ENCODE measurements at regions not wholly inside any gene's neighbourhood (a gene's known extent, or its start where the extent isn't known, plus 50 kb on each side); places are given as distances from the start of the nearest gene placed in this dataset.
"Not testable (repeated sequence)": the region's sequence is repeated elsewhere in the genome, so short reads cannot be mapped to it uniquely, and the experiment has no call there.

GRCh38 chr2:163934131-163934530 is 198.3 kb upstream of the FIGN start:
- Histone ChIP-seq H3K4me3 (no peak overlapping the region), H3K4me1 (replicated peaks in 1 of 2) (no peaks in the 10 kb centered on the region), H3K27ac (no peak overlapping the region)
- in situ Hi-C loops (cut with MboI; ENCODE audit: low pct_unique_long_range_greater_than_20kb in 2 of 9, low sequenced_read_pairs in 9 of 9, unreplicated experiment in 9 of 9) = no loop called here
- peak in 4 of 8 experiments; percentile 20 to 81 (median 73) for ATAC-seq (replicated peaks in 6 of 8)

GRCh38 chr2:163919717-163920116 is 183.9 kb upstream of the FIGN start:
- no peak for ATAC-seq (replicated peaks in 6 of 8)
- 33 to 100% (median 95%) methylated on average over 2 to 5 of the region's 5 CpGs; no CpG with 5 or more reads in 1 of the 10 experiments for WGBS, 10 experiments

GRCh38 chr2:163914486-163914885 is 178.7 kb upstream of the FIGN start:
- H3K4me3 ChIP-seq; H3K27ac ChIP-seq; ATAC-seq (replicated peaks in 6 of 8); H3K4me1 ChIP-seq (replicated peaks in 1 of 2); in situ Hi-C loops (cut with MboI; ENCODE audit: low pct_unique_long_range_greater_than_20kb in 2 of 9, low sequenced_read_pairs in 9 of 9, unreplicated experiment in 9 of 9): not testable (repeated sequence)
- WGBS, 10 experiments = 83 to 100% (median 93%) methylated on average over 2 to 10 of the region's 19 CpGs; no CpG with 5 or more reads in 6 of the 10 experiments

More at GRCh38 chr2:163919717-163920116, 183.9 kb upstream of the FIGN start:
- in situ Hi-C loops (cut with MboI; ENCODE audit: low pct_unique_long_range_greater_than_20kb in 2 of 9, low sequenced_read_pairs in 9 of 9, unreplicated experiment in 9 of 9) = no loop called here
- Histone ChIP-seq H3K27ac (no peak overlapping the region), H3K4me1 (replicated peaks in 1 of 2) (no peaks in the 10 kb centered on the region), H3K4me3 (no peak overlapping the region)

- 90 to 100% (median 100%) methylated on average over 1 to 14 of the region's 32 CpGs; no CpG with 5 or more reads in 5 of the 10 experiments for WGBS, 10 experiments
- H3K4me1 ChIP-seq (replicated peaks in 1 of 2); in situ Hi-C loops (cut with MboI; ENCODE audit: low pct_unique_long_range_greater_than_20kb in 2 of 9, low sequenced_read_pairs in 9 of 9, unreplicated experiment in 9 of 9); H3K4me3 ChIP-seq; ATAC-seq (replicated peaks in 6 of 8); H3K27ac ChIP-seq: not testable (repeated sequence)
Observed at GRCh38 chr2:163913532-163913944, 177.7 kb upstream of the FIGN start.

GRCh38 chr2:163909411-163910080 is 173.7 kb upstream of the FIGN start:
- no peaks in the 10 kb centered on the region for H3K4me1 ChIP-seq (replicated peaks in 1 of 2)
- H3K4me3 ChIP-seq = no peak overlapping the region
- 79 to 97% (median 93%) methylated on average over 2 to 7 of the region's 40 CpGs; no CpG with 5 or more reads in 6 of the 10 experiments for WGBS, 10 experiments
- H3K27ac ChIP-seq = no peak overlapping the region
- in situ Hi-C loops (cut with MboI; ENCODE audit: low pct_unique_long_range_greater_than_20kb in 2 of 9, low sequenced_read_pairs in 9 of 9, unreplicated experiment in 9 of 9) = no loop called here
- ATAC-seq (replicated peaks in 6 of 8) = no peak

GRCh38 chr2:163906410-163906809 is 170.6 kb upstream of the FIGN start:
- in situ Hi-C loops (cut with MboI; ENCODE audit: low pct_unique_long_range_greater_than_20kb in 2 of 9, low sequenced_read_pairs in 9 of 9, unreplicated experiment in 9 of 9) = no loop called here
- Histone ChIP-seq H3K4me3 (no peak overlapping the region), H3K4me1 (replicated peaks in 1 of 2) (no peaks in the 10 kb centered on the region), H3K27ac (no peak overlapping the region)
- WGBS, 10 experiments = 0 to 100% (median 67%) methylated on average over 1 of the region's 1 CpG; no CpG with 5 or more reads in 2 of the 10 experiments
- ATAC-seq (replicated peaks in 6 of 8) = no peak

- WGBS, 10 experiments = 0 to 100% (median 48%) methylated on average over 1 to 2 of the region's 2 CpGs; no CpG with 5 or more reads in 6 of the 10 experiments
- no peak overlapping the region for H3K4me3 ChIP-seq
- H3K27ac ChIP-seq = no peak overlapping the region
- H3K4me1 ChIP-seq (replicated peaks in 1 of 2) = no peaks in the 10 kb centered on the region
- no peak for ATAC-seq (replicated peaks in 6 of 8)
- in situ Hi-C loops (cut with MboI; ENCODE audit: low pct_unique_long_range_greater_than_20kb in 2 of 9, low sequenced_read_pairs in 9 of 9, unreplicated experiment in 9 of 9) = loop anchor here in 1 of 9 experiments (25.0 kb wide), 1 partner anchor 560 kb away; no protein-coding TSS in a partner anchor
Observed at GRCh38 chr2:163897799-163898198, 162.0 kb upstream of the FIGN start.

- in situ Hi-C loops (cut with MboI; ENCODE audit: low pct_unique_long_range_greater_than_20kb in 2 of 9, low sequenced_read_pairs in 9 of 9, unreplicated experiment in 9 of 9) = loop anchor here in 1 of 9 experiments (25.0 kb wide), 1 partner anchor 556 kb away; no protein-coding TSS in a partner anchor
- ATAC-seq (replicated peaks in 6 of 8); H3K27ac ChIP-seq; H3K4me1 ChIP-seq (replicated peaks in 1 of 2); H3K4me3 ChIP-seq: not testable (repeated sequence)
- WGBS, 10 experiments = 0 to 33% (median 3%) methylated on average over 1 of the region's 1 CpG; no CpG with 5 or more reads in 2 of the 10 experiments
Observed at GRCh38 chr2:163893444-163893843, 157.6 kb upstream of the FIGN start.

GRCh38 chr2:163888591-163888990 is 152.8 kb upstream of the FIGN start:
- H3K27ac ChIP-seq = no peak overlapping the region
- in situ Hi-C loops (cut with MboI; ENCODE audit: low pct_unique_long_range_greater_than_20kb in 2 of 9, low sequenced_read_pairs in 9 of 9, unreplicated experiment in 9 of 9) = loop anchor here in 1 of 9 experiments (25.0 kb wide), 1 partner anchor 551 kb away; no protein-coding TSS in a partner anchor
- no peak overlapping the region for H3K4me3 ChIP-seq
- no peaks in the 10 kb centered on the region for H3K4me1 ChIP-seq (replicated peaks in 1 of 2)
- WGBS, 10 experiments = 50 to 100% (median 79%) methylated on average over 2 to 4 of the region's 4 CpGs; no CpG with 5 or more reads in 2 of the 10 experiments
- ATAC-seq (replicated peaks in 6 of 8) = no peak

- no peak for ATAC-seq (replicated peaks in 6 of 8)
- Histone ChIP-seq H3K27ac (no peak overlapping the region), H3K4me1 (replicated peaks in 1 of 2) (no peaks in the 10 kb centered on the region), H3K4me3 (no peak overlapping the region)
- in situ Hi-C loops (cut with MboI; ENCODE audit: low pct_unique_long_range_greater_than_20kb in 2 of 9, low sequenced_read_pairs in 9 of 9, unreplicated experiment in 9 of 9) = loop anchor here in 1 of 9 experiments (25.0 kb wide), 1 partner anchor 550 kb away; no protein-coding TSS in a partner anchor
Observed at GRCh38 chr2:163887182-163887581, 151.4 kb upstream of the FIGN start.

GRCh38 chr2:163884416-163884815 is 148.6 kb upstream of the FIGN start:
- in situ Hi-C loops (cut with MboI; ENCODE audit: low pct_unique_long_range_greater_than_20kb in 2 of 9, low sequenced_read_pairs in 9 of 9, unreplicated experiment in 9 of 9) = loop anchor here in 1 of 9 experiments (25.0 kb wide), 1 partner anchor 547 kb away; no protein-coding TSS in a partner anchor
- ATAC-seq (replicated peaks in 6 of 8) = no peak
- H3K4me1 ChIP-seq (replicated peaks in 1 of 2) = no peaks in the 10 kb centered on the region
- H3K27ac ChIP-seq = no peak overlapping the region
- no peak overlapping the region for H3K4me3 ChIP-seq
- 70 to 100% (median 95%) methylated on average over 1 to 8 of the region's 10 CpGs for WGBS, 10 experiments

GRCh38 chr2:163878718-163879117 is 142.9 kb upstream of the FIGN start:
- ATAC-seq (replicated peaks in 6 of 8) = peak in 2 of 8 experiments; percentile 31 to 61
- no peak overlapping the region for H3K4me3 ChIP-seq
- in situ Hi-C loops (cut with MboI; ENCODE audit: low pct_unique_long_range_greater_than_20kb in 2 of 9, low sequenced_read_pairs in 9 of 9, unreplicated experiment in 9 of 9) = loop anchor here in 1 of 9 experiments (25.0 kb wide), 1 partner anchor 541 kb away; no protein-coding TSS in a partner anchor
- H3K27ac ChIP-seq = no peak overlapping the region
- 22 to 95% (median 65%) methylated on average over 2 to 4 of the region's 4 CpGs; no CpG with 5 or more reads in 1 of the 10 experiments for WGBS, 10 experiments
- no peaks in the 10 kb centered on the region for H3K4me1 ChIP-seq (replicated peaks in 1 of 2)

- no peak for ATAC-seq (replicated peaks in 6 of 8)
- 0 to 100% (median 93%) methylated on average over 1 to 3 of the region's 3 CpGs for WGBS, 10 experiments
- Histone ChIP-seq H3K4me1 (replicated peaks in 1 of 2) (no peaks in the 10 kb centered on the region), H3K27ac (no peak overlapping the region), H3K4me3 (no peak overlapping the region)
- in situ Hi-C loops (cut with MboI; ENCODE audit: low pct_unique_long_range_greater_than_20kb in 2 of 9, low sequenced_read_pairs in 9 of 9, unreplicated experiment in 9 of 9) = loop anchor here in 1 of 9 experiments (25.0 kb wide), 1 partner anchor 540 kb away; no protein-coding TSS in a partner anchor
Observed at GRCh38 chr2:163877316-163877715, 141.5 kb upstream of the FIGN start.

Data from motor neuron (in vitro differentiated cells).